ENCODE measurements at regions not wholly inside any gene's neighbourhood (a gene's known extent, or its start where the extent isn't known, plus 50 kb on each side); places are given as distances from the start of the nearest gene placed in this dataset.

GRCh38 chr1:55955016-55955621 is 624.2 kb downstream of the PLPP3 start:
- DNase-seq = no peak

- DNase-seq = no peak
These were observed 628.1 kb downstream of the PLPP3 start for GRCh38 chr1:55951291-55951690.

DNA sequence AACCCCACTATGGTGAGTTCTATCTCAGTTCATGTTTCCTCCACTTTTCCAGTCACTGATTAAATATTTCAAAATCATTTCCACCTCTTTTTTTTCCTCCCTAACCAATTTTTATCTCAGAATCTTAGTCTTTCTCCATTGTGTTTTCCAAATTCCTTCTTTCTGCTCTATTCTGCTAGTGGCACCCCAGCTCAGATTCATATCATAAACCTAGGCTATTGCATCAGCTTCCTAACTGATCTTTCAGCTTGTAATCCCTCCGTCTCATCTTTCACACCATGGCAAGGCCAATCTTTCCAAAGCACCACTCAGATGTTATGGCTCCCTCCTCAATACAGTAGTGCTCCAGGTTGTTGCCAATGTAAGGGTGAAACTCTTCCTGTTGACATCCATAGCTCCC is 631.9 kb downstream of the PLPP3 start:
- DNase-seq = no peak

GRCh38 chr1:55943721-55944435 is 635.5 kb downstream of the PLPP3 start:
- no peak for DNase-seq

DNA sequence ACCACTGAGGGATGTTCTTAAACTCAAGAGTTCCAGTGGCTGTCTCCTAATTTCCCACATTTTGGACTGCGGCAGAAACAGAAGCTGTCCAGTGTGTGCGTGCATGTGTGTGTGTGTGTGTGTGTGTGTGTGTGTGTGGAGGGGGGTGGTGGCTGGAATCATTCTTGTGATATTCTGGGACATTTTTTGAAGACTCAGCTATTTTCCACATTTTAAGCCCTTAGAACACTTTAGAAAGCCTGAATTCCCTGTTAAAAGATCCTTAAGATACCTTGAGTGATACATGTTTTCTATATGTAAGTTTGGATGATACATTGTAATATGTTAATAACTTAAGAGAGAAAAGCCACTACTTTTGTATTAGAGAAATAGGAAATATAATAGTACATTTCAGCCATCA is 636.4 kb downstream of the PLPP3 start:
- DNase-seq = no peak

DNA sequence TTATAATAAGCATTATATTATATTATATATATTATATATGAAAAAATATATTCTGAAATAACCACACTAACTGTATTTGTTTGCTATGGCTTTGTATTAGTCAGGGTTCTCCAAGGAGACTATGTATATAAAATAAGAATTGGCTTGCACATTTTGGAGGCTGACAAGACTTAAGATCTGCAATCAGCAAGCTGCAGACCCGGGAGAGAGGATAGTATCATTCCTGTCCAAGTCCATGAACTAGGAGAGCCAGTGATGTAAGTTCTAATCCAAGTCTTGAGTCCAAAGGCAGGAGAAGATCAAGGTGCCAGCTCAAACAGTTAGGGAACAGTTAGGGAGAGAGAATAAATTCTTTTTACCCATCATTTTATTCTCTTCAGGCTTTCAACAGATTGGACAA is 639.5 kb downstream of the PLPP3 start:
- no peak for DNase-seq

DNA sequence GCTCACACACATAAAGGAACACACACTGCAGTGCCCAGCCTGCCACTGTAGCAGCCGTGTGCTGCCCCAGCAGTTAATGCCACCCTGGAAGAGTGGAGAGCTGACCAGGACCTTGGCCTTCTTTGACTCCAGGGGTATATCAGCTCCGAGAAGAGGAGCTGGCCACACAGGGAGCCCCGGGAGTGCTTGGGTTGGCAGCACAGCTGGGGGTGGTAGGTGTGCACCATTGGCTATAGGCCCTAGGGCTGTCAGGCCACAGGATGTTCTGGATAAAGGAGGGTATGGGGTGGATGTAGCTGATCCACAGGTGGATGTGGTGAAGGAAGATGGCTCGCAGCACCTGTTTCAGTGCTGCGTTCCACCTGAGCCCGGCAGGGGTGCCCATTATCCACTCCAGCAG is 640.5 kb downstream of the PLPP3 start:
- no peak for DNase-seq

- no peak for DNase-seq
These were observed 641.0 kb downstream of the PLPP3 start for GRCh38 chr1:55938376-55938850.

GRCh38 chr1:55937840-55938375 is 641.5 kb downstream of the PLPP3 start:
- DNase-seq = no peak

GRCh38 chr1:55935236-55935635 is 644.1 kb downstream of the PLPP3 start:
- no peak for DNase-seq

DNA sequence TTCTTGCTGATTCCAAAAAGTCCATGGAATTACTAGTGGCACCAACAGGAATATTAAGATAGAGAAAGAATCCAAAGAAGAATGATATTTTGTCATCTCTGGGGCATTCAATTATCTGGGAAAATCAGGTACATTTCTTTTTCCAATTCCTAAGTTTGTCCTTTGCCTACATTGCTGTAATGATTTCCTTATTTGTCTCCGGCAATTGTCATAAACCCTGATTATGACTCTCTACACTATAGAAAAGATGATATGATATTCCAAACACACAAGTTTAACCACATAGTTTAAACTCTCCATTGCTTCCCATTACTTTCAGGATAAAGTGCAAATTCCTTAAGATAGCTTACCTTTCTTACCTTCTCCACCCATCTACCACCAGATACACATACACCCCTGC is 647.0 kb downstream of the PLPP3 start:
- no peak for DNase-seq

DNA sequence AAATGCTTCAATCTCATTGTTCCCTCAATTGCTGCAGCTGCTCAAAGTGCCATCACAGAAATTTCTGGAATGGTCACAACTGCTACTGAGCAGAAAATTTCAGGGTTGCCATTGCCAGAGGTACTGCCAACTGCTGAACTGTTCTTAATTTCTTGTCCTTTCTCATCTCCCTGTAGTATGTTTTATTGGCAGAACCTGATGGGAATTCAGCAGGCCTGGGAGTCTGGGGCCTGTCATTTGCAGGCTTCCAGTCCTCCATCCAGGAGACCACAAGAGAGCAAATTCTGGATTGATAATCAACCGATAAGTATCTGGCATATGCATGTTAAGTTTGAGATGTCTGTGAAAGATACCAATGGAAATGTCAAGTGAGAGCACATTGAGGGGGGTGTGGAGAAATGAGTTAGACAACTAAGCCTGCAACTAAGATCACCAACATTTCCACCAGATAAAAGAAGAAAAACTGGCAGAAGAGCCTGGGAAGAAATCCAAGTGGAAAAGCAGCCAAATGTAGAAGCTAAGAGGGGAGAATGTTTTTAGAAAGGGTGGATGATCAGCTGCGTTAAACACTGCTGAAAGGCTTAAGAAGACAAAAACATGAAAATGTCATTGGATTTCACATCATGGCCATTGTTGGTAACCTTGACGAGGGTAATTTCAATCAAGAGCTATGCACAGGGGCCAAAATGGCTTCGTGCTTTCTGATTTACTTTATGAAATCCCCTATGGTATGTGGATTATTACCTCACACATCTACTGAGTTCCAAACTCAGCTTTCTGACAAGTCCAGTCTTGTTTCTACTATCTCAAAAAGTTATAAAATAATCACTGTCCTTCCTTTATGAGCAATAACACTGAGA is 648.1 kb downstream of the PLPP3 start:
- DNase-seq = no peak

GRCh38 chr1:55929652-55930051 is 649.7 kb downstream of the PLPP3 start:
- DNase-seq = no peak

DNA sequence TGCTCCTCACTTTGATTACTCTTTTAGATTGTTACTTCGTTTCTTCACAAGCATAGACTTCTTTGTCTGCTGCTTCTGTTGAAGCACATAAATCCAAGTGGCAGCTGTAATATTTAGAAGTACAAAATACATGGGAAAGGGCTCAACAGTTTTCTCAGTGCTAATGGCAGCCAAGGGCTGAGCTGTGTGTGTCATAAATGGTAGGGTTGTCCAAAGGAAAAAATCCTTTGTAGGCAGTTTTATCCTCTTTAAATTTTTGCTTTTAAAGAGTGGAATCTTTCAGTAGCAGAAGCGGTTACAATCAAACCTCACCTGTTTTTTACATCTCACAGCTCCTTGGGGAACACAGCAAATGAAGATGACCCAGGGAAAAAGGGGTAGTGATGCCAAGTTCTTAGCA is 650.8 kb downstream of the PLPP3 start:
- no peak for DNase-seq

DNA sequence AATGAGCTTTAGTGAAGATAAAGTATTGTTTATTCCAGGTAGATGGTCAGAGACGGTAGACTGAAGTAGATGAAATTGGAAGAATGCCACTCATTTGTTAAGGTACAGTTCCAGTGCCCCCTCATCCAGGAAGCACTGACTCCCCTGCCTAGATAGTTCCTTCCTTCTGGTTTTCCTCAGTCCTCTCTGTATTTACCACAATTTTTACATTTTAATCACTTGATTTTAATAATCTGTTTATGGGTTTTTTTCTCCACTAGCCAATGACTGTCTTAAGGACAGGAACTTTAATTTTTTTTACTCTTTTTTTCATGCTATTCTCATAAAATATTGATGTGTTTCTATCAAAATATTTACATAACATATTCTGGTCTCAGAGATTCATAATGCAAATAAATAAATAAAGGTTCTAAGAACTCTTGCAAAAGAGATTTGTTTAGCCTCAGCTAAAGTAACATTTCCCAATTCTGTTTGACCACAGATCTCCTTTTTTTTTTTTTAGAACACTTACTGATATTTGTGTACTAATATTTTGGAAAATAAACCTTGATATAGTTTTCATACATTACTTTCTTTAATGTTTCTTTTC is 651.6 kb downstream of the PLPP3 start:
- no peak for DNase-seq

DNA sequence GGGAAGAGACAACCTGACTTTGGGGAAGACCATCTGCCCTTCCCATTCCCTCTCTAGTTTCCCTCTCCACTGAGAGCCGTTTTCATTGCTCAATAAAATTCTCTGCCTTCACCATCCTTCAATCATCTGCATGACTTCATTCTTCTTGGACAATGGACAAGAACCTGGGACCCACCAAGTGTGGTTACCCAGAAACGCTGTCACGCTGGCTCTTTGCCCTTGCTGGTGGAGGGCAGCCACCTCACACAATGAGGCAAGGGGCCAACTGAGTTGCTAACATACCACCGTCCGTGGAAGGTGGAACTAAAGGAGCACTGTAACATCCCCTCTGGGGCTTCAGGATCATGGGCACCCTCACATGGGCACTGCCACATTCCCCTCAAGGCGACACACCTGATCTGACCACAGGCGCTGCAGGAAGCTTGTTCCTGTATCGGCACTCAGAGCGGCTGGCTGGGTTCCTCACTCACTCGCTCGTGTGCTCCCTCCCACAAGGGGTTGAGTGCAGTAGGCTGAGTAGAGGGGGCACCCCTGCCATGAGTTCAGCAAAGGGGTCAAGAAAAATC is 652.4 kb downstream of the PLPP3 start:
- no peak for DNase-seq

DNA sequence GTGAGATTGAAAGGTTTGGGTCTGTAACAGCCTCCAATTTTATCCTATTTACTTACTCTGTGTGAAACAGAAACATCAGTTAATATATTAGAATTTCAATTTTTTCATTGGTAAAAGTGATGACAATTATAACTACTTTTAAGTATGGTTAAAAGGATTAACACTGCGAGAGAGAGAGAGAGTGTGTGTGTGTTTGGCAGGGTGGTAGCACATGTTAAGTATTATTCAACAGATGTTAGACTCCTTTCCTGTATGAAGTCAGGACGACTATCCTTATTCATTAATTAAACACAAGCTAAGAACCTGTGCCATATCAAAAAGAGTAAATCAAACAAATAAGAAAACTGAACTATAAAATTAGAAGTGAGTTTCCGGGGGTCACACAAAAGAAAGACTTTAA is 662.5 kb downstream of the PLPP3 start:
- DNase-seq = no peak

- no peak for DNase-seq
These were observed 662.9 kb downstream of the PLPP3 start for GRCh38 chr1:55916481-55916880.

DNA sequence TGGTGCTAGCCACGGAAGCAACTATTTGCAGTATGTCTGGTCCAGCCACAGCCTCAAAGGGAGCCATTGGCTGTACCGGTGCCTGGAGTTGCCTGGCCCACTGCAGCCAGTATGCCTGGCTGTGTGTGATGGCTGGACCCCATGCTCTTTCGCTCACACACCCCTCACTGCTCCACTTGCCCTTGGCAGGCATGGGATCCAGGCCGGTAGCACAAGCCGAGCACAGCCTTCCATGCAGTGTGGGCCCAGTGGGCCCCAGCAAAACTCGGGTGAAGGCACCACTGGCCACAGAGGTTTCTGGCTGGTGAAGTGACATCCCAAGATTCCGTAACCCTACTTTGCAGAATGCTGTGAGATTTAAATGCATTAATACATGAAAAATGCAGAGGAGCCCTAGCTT is 665.8 kb downstream of the PLPP3 start:
- DNase-seq = no peak

- no peak for DNase-seq
These were observed 666.9 kb downstream of the PLPP3 start for GRCh38 chr1:55912438-55912837.

GRCh38 chr1:55904541-55904940 is 674.8 kb downstream of the PLPP3 start:
- no peak for DNase-seq

- DNase-seq = no peak
These were observed 681.2 kb downstream of the PLPP3 start for GRCh38 chr1:55898181-55898580.

DNA sequence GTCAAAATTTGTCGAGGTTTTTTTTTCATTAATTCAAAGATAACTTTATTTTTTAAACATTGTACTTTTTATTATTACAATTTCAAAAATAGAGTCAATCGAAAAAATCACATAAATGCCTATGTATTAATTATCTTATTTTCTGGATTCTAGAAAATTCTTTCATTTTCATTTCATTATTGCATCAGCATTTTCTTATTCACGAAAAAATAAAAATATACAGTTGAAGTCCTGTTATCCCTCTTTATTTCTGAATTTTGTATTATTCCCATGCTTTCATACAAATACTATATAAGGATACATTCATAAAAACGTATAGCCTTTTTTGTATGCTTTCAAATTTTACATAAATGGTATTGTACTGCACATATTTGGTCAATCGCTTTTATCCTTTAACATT is 681.0 kb upstream of the USP24 start:
- DNase-seq = no peak
